ENCODE measurements at regions not wholly inside any gene's neighbourhood (a gene's known extent, or its start where the extent isn't known, plus 50 kb on each side); places are given as distances from the start of the nearest gene placed in this dataset.

DNA sequence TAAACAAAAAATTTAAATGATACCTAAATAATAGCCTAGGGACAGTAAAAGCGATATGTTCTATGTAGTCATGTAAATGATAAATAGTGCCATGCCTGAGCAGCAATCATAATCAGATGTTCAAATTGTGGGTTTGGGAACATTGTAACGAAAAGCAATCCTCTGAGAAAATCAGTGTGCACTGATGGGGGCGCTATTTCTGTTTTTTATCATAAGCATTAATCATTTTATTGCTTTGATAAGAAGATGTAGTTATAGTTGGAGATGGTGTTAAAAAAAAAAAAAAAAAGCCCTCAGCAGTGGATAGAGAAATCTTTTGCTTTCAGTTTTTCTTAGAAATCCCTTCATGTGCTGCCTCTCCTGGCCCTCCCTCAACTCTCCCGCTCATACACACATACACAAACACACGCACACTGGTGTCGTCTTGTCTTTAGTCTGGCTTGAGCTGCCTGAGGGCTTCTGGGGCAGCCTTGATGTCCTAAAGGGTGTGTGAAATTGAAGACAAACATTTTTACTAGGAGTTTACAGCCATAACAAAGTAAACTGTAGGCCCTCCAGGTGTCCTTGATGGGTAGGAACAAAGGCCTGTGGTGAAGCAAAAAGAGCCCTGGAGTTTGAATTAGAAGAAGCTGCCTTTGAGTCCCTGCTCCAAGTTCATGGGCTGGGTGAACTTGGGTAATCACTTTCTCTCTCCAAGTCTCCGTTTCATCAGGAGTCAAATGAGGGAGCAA lies 428.1 kb downstream of the SOX2 start:
- 73 to 74% methylated on average over 7 of the region's 7 CpGs for WGBS, 2 donors
- Histone ChIP-seq H3K27ac (ENCODE audit: low read depth in 1 of 2, low read length in 1 of 2) (no peak overlapping the region), H3K4me3 (no peak overlapping the region), H3K36me3 (ENCODE audit: control insufficient read depth in 4 of 4, insufficient read depth in 4 of 4, low read length in 4 of 4) (no peaks in the 10 kb centered on the region), H3K9me3 (ENCODE audit: control insufficient read depth in 4 of 4, insufficient read depth in 3 of 4, low read length in 3 of 4) (peaks cover 0 to 4% (median 0%) of the 10 kb centered on the region in 4 donors), H3K27me3 (ENCODE audit: control insufficient read depth in 3 of 3, insufficient read depth in 3 of 3, low read length in 2 of 3) (no peaks in the 10 kb centered on the region), H3K4me1 (ENCODE audit: control insufficient read depth in 5 of 5, insufficient read depth in 5 of 5, low read length in 5 of 5) (no peaks in the 10 kb centered on the region), H3K9ac (ENCODE audit: insufficient read depth in 1 of 2, low read length in 2 of 2) (no peak overlapping the region)
- ATAC-seq (ENCODE audit: insufficient read depth, low FRiP score) (no peak), DNase-seq (no peak)
- TF ChIP-seq CTCF (IDR thresholded peaks at IDR 0.05; ENCODE audit: control extremely low read depth, extremely low read depth): no peak

- TF ChIP-seq CTCF (IDR thresholded peaks at IDR 0.05; ENCODE audit: control extremely low read depth, extremely low read depth): no peak
- Histone ChIP-seq H3K4me1 (ENCODE audit: control insufficient read depth in 5 of 5, insufficient read depth in 5 of 5, low read length in 5 of 5) (no peaks in the 10 kb centered on the region), H3K9me3 (ENCODE audit: control insufficient read depth in 4 of 4, insufficient read depth in 3 of 4, low read length in 3 of 4) (peaks cover 0 to 4% (median 0%) of the 10 kb centered on the region in 4 donors), H3K9ac (ENCODE audit: insufficient read depth in 1 of 2, low read length in 2 of 2) (no peak overlapping the region), H3K27ac (ENCODE audit: low read depth in 1 of 2, low read length in 1 of 2) (no peak overlapping the region), H3K36me3 (ENCODE audit: control insufficient read depth in 4 of 4, insufficient read depth in 4 of 4, low read length in 4 of 4) (no peaks in the 10 kb centered on the region), H3K4me3 (no peak overlapping the region), H3K27me3 (ENCODE audit: control insufficient read depth in 3 of 3, insufficient read depth in 3 of 3, low read length in 2 of 3) (no peaks in the 10 kb centered on the region)
- DNase-seq (no peak), ATAC-seq (ENCODE audit: insufficient read depth, low FRiP score) (no peak)
- 27 to 29% methylated on average over 2 of the region's 2 CpGs for WGBS, 2 donors
Observed at GRCh38 chr3:182142928-182143327, 431.2 kb downstream of the SOX2 start.

DNA sequence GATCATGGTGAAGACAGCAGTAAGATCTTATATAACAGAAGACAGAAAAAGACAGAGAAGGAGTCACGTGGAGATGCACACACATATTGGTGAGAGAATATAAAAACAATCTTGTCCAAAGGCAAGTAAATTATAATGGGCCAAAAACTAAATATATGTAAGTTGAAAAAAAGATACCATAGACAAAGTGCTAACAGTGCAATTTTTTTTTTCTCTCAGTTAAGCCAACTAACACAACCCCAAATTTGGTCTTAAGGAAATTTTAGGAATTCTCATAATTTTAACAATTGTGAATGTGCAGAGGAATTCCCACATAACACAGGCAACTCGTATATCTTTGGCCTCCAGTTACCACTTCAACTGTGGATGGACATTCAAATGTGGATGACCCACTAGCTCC lies 432.2 kb downstream of the SOX2 start:
- TF ChIP-seq CTCF (IDR thresholded peaks at IDR 0.05; ENCODE audit: control extremely low read depth, extremely low read depth): no peak

GRCh38 chr3:182148360-182148759 lies 436.6 kb downstream of the SOX2 start:
- no peaks in the 10 kb centered on the region for H3K27me3 ChIP-seq (ENCODE audit: control insufficient read depth in 3 of 3, insufficient read depth in 3 of 3, low read length in 2 of 3)
- no peak overlapping the region for H3K27ac ChIP-seq (ENCODE audit: low read depth in 1 of 2, low read length in 1 of 2)
- no peak for TF ChIP-seq CTCF (IDR thresholded peaks at IDR 0.05; ENCODE audit: control extremely low read depth, extremely low read depth)
- no peaks in the 10 kb centered on the region for H3K9me3 ChIP-seq (ENCODE audit: control insufficient read depth in 4 of 4, insufficient read depth in 3 of 4, low read length in 3 of 4)
- WGBS, 2 donors: 87 to 88% methylated on average over 3 of the region's 3 CpGs
- H3K9ac ChIP-seq (ENCODE audit: insufficient read depth in 1 of 2, low read length in 2 of 2): no peak overlapping the region
- H3K4me1 ChIP-seq (ENCODE audit: control insufficient read depth in 5 of 5, insufficient read depth in 5 of 5, low read length in 5 of 5): no peaks in the 10 kb centered on the region
- no peak for ATAC-seq (ENCODE audit: insufficient read depth, low FRiP score)
- no peaks in the 10 kb centered on the region for H3K36me3 ChIP-seq (ENCODE audit: control insufficient read depth in 4 of 4, insufficient read depth in 4 of 4, low read length in 4 of 4)
- no peak for DNase-seq
- H3K4me3 ChIP-seq: no peak overlapping the region

More for the DNA sequence above, 432.2 kb downstream of the SOX2 start:
- peaks cover 0 to 4% (median 0%) of the 10 kb centered on the region in 4 donors for H3K9me3 ChIP-seq (ENCODE audit: control insufficient read depth in 4 of 4, insufficient read depth in 3 of 4, low read length in 3 of 4)
- H3K36me3 ChIP-seq (ENCODE audit: control insufficient read depth in 4 of 4, insufficient read depth in 4 of 4, low read length in 4 of 4): no peaks in the 10 kb centered on the region
- no peaks in the 10 kb centered on the region for H3K27me3 ChIP-seq (ENCODE audit: control insufficient read depth in 3 of 3, insufficient read depth in 3 of 3, low read length in 2 of 3)
- WGBS, 2 donors: 64 to 80% methylated on average over 2 of the region's 2 CpGs
- H3K27ac ChIP-seq (ENCODE audit: low read depth in 1 of 2, low read length in 1 of 2): no peak overlapping the region
- ATAC-seq (ENCODE audit: insufficient read depth, low FRiP score) (no peak), DNase-seq (no peak)
- H3K9ac ChIP-seq (ENCODE audit: insufficient read depth in 1 of 2, low read length in 2 of 2): no peak overlapping the region
- H3K4me1 ChIP-seq (ENCODE audit: control insufficient read depth in 5 of 5, insufficient read depth in 5 of 5, low read length in 5 of 5): no peaks in the 10 kb centered on the region
- no peak overlapping the region for H3K4me3 ChIP-seq
